ENCODE measurements at regions not wholly inside any gene's neighbourhood (a gene's known extent, or its start where the extent isn't known, plus 50 kb on each side); places are given as distances from the start of the nearest gene placed in this dataset.

GRCh38 chr15:87197981-87198380 lies 1058.6 kb downstream of the NTRK3 start:
- no peaks in the 10 kb centered on the region for H3K79me2 ChIP-seq (ENCODE audit: insufficient read depth, low read depth, low read length)
- H4K20me1 ChIP-seq (ENCODE audit: insufficient read depth, low read length) = no peaks in the 10 kb centered on the region
- no peaks in the 10 kb centered on the region for H3K36me3 ChIP-seq (ENCODE audit: insufficient read depth, low read length)
- H3K9me3 ChIP-seq (ENCODE audit: low read length) = no peaks in the 10 kb centered on the region
- no peak overlapping the region for H3K4me3 ChIP-seq (ENCODE audit: low read depth, low read length, poor library complexity, severe bottlenecking)
- intact Hi-C loops (cut with micrococcal nuclease; ENCODE audit: unreplicated experiment) = no loop called here
- ChIA-PET POLR2A (no interaction called here), CTCF (ENCODE audit: unreplicated experiment) (no interaction called here)
- BruUV-seq (replicated peaks) = no TSS peak
- no peak overlapping the region for H2AFZ ChIP-seq (ENCODE audit: low read length)
- no peak for DNase-seq (ENCODE audit: low spot score)
- TF ChIP-seq CTCF (conservative IDR thresholded peaks at IDR 0.05; ENCODE audit: low read length) (no peak), EZH2phosphoT487 (IDR thresholded peaks at IDR 0.05; ENCODE audit: borderline replicate concordance, low read depth, low read length) (no peak)
- no peaks in the 10 kb centered on the region for H3K9me2 ChIP-seq (ENCODE audit: insufficient read depth, low read length)
- H3K4me2 ChIP-seq (ENCODE audit: low read length) = no peak overlapping the region
- no peaks in the 10 kb centered on the region for H3K4me1 ChIP-seq (ENCODE audit: insufficient read depth, low read length, poor library complexity, severe bottlenecking)
- no peak overlapping the region for H3K27ac ChIP-seq (ENCODE audit: low read depth, low read length, poor library complexity, severe bottlenecking)

GRCh38 chr15:87196498-87196897 lies 1060.0 kb downstream of the NTRK3 start:
- no peaks in the 10 kb centered on the region for H3K79me2 ChIP-seq (ENCODE audit: insufficient read depth, low read depth, low read length)
- no peak overlapping the region for H3K27ac ChIP-seq (ENCODE audit: low read depth, low read length, poor library complexity, severe bottlenecking)
- H3K4me2 ChIP-seq (ENCODE audit: low read length) = no peak overlapping the region
- H3K36me3 ChIP-seq (ENCODE audit: insufficient read depth, low read length) = no peaks in the 10 kb centered on the region
- DNase-seq (ENCODE audit: low spot score) = no peak
- intact Hi-C loops (cut with micrococcal nuclease; ENCODE audit: unreplicated experiment) = no loop called here
- no peaks in the 10 kb centered on the region for H4K20me1 ChIP-seq (ENCODE audit: insufficient read depth, low read length)
- H3K4me3 ChIP-seq (ENCODE audit: low read depth, low read length, poor library complexity, severe bottlenecking) = no peak overlapping the region
- CTCF ChIA-PET (ENCODE audit: unreplicated experiment) = no interaction called here
- no peak for TF ChIP-seq CTCF (conservative IDR thresholded peaks at IDR 0.05; ENCODE audit: low read length)
- TF ChIP-seq EZH2phosphoT487 (IDR thresholded peaks at IDR 0.05; ENCODE audit: borderline replicate concordance, low read depth, low read length) = no peak
- H3K9me3 ChIP-seq (ENCODE audit: low read length) = no peaks in the 10 kb centered on the region
- H3K9me2 ChIP-seq (ENCODE audit: insufficient read depth, low read length) = no peaks in the 10 kb centered on the region
- no peak overlapping the region for H2AFZ ChIP-seq (ENCODE audit: low read length)
- POLR2A ChIA-PET = interaction anchor here (0.7 kb wide), 1 partner anchor 363 kb away, joined by 5 read pairs; no protein-coding TSS in a partner anchor
- H3K4me1 ChIP-seq (ENCODE audit: insufficient read depth, low read length, poor library complexity, severe bottlenecking) = no peaks in the 10 kb centered on the region
- no TSS peak for BruUV-seq (replicated peaks)

- CTCF ChIA-PET (ENCODE audit: unreplicated experiment) = no interaction called here
- Histone ChIP-seq H3K9me3 (ENCODE audit: low read length) (no peaks in the 10 kb centered on the region), H2AFZ (ENCODE audit: low read length) (no peak overlapping the region), H3K9me2 (ENCODE audit: insufficient read depth, low read length) (no peaks in the 10 kb centered on the region), H3K4me2 (ENCODE audit: low read length) (no peak overlapping the region), H3K36me3 (ENCODE audit: insufficient read depth, low read length) (no peaks in the 10 kb centered on the region), H3K4me1 (ENCODE audit: insufficient read depth, low read length, poor library complexity, severe bottlenecking) (no peaks in the 10 kb centered on the region), H3K27ac (ENCODE audit: low read depth, low read length, poor library complexity, severe bottlenecking) (no peak overlapping the region), H4K20me1 (ENCODE audit: insufficient read depth, low read length) (no peaks in the 10 kb centered on the region), H3K79me2 (ENCODE audit: insufficient read depth, low read depth, low read length) (no peaks in the 10 kb centered on the region), H3K4me3 (ENCODE audit: low read depth, low read length, poor library complexity, severe bottlenecking) (no peak overlapping the region)
- no peak for TF ChIP-seq CTCF (conservative IDR thresholded peaks at IDR 0.05; ENCODE audit: low read length)
- no peak for TF ChIP-seq EZH2phosphoT487 (IDR thresholded peaks at IDR 0.05; ENCODE audit: borderline replicate concordance, low read depth, low read length)
- POLR2A ChIA-PET = no interaction called here
- BruUV-seq (replicated peaks) = no TSS peak
- no peak for DNase-seq (ENCODE audit: low spot score)
- intact Hi-C loops (cut with micrococcal nuclease; ENCODE audit: unreplicated experiment) = no loop called here
Measured at GRCh38 chr15:87193481-87193880, 1063.1 kb downstream of the NTRK3 start.

Measured in OCI-LY7 (cell line).